ENCODE measurements at regions not wholly inside any gene's neighbourhood (a gene's known extent, or its start where the extent isn't known, plus 50 kb on each side); places are given as distances from the start of the nearest gene placed in this dataset.

DNA sequence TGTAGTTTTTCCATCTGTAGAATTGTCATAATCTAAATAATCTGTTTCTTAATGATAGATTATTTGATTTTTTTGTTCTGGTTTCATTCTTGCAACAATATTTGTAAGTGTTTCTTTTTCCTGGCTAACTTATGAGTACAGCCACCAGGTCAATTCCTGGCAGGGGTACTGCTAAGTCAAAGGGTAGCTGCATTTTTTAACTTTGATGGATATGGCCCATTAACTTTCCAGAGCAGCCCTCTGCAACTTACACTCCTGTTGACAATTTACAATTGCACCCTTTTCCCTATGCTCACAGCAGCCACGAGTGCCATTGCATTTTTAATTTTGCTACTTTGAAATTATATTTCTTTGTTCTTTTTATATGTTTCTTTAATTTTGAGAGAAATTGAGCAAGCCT lies 209.3 kb upstream of the CST7 start:
- no peak for DNase-seq

DNA sequence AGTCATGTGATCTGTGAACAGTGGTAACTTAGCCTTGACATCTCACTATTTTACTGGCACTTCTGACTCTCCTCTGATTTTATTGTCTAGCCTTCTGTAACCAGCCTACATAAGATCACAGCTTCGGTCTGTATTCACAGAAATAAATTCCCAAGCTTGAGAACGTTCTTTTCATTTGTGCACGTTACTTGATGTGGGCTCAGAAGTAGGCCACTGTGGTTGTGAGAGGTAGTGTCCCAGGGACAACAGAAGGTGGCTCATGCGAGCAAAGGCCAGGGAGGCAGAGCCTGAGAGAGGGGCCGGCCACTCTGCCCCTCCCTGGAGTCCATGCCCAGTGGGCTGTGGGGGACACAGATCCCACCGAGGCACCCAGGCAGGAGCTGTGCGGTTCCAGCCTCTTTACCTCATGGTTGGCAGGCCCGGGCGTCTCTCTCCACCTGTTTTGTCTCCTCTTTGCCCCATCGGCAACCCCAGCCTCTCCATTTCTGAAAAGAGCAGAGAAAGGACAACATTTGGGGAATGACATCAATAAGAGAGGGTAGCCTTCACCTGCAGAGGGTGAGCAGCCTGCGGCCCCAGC lies 207.5 kb upstream of the CST7 start:
- no peak for DNase-seq

DNA sequence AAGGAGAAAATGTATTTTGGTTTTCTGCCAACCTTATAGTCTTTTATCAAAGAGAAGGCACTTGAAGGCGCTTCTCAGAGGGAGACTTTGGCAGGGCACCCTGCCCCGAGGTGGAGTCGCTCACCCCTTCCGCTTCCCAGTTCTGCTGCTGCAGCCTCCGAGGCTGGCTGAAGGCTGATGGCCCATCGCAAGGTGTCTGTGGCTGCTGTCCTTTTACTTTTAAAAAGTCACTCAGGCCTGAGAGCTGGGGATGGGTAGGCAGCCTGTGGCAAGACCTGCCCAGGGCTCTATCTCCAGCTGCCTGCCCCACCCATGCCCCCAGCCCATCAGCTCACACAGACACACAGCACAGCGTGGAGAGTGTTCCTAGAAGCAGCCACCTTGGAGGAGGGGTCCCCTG lies 206.6 kb upstream of the CST7 start:
- no peak for DNase-seq

DNA sequence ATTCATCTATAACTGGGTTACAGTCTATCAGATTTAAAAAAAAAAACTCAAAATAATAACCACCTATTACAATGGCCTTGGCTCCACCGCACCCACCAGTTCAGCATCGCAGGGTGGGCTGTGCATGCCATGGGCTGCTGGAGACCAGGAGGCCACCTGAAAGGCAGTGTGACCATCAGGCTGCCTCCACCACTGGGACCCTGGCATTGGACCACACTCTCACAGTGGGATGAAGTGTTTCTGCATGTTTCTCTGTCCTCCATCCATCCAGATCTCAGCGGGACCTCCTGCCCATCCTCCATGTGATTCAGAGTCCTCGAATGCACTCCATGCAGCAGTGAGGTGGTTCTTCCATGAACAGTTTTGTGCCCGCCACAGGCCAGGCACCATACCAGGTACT lies 206.1 kb upstream of the CST7 start:
- DNase-seq: no peak

DNA sequence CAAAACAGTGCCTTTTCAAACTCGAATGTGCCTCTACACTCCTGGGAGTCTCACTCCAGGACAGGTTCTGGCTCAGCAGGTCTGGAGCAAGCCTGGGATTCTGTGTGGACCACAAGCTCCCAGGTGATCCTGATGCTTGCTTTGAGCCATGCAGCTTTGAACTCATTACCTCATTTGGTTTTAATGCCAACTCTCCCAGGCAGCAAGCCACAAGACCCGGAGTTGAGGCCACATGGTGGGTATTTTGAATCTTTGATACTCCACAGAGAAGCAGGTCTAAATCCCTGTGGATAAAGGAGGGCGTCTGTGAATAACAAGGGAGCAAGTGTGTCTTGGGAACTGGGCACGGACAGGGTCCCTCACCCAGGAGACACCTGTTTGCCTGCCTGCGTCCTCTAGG lies 205.4 kb upstream of the CST7 start:
- no peak for DNase-seq

DNA sequence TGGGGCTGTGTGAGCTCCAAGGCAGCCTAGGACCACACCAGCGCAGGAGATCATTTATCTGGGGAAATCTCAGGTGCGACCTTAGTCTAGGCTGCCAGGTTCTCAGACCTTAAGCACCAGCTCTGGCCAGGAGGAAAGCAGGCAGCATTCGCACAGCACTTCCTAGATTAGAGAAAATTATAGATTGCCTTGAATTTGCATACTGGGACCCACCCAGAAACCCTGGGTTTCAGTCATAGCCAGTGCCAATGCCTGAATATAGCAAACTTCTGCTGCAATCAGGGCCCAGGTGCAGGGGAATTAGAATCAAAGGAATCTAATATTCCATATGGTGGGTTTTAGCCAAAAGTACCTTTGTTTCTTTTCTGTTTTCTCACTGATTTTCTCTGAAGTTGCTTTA lies 204.3 kb upstream of the CST7 start:
- DNase-seq: no peak

DNA sequence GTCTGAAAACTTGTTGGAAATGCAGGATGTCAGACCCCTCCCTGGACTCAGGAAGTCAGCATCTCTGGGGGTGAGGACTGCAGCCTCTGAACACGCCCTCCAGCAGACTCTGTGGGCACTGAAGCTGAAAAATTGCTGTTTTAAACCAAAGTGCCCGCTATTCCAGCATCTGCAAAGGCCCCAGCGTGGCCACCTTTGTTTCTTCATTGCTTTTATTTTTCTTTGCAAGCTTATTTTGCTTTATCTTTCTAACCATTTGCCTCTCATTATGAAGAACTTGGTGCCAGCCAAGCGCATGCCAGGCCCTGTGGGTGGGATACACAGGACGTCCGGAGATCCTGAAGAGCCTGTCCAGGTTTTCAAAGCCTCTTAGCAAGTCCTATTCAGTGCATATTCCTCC lies 203.9 kb upstream of the CST7 start:
- no peak for DNase-seq

DNA sequence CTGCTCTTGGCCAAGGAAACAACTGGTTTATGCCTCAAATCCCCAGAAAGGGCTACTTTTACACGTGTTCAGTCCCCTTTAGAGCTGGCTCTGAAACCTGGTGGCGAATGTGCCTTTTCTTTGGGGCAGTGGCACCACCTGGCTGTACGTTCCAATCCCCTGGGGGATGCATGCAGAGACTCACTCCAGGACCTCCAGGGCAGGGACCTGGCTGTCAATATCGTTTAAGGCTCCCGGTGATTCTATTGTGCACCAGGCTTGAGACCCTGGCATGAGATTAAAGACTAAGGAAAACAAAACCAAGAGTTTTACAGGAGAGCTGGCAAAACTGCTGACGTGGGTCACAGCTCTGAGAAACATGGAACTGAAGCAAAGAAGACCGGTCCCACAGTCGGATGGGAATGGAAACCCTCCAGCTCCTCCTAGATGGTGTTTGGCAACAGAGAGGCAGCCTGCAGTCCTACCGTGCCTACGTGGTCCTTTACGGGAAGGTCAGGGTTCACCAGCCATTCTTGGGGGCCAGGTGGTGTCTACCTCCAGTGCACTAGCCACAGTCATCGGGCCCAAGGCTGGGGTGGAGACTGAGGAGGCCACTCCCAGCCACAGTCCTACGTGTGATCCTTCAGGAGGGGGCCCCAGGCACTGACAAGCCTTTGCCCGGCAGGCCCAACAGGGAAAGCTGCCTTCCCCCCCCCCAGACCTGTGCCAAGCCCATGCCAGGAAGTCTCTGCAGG lies 203.3 kb upstream of the CST7 start:
- DNase-seq: no peak

DNA sequence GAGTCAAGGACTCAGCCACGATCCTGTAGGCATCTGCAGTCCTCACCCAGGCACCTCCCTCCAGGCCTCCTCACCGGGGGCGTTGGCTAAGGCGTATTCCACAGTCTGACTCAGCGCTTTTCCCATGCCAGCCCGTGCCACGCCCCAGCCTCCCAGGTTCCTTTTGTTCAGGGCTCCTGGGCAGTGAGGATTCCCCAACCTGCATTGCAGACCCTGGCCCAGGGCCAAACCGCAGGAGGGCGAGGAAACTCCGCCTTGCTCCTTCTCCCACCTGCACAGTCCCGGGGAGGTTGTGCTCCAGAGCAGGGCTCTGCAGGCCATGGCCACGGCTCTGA lies 202.8 kb upstream of the CST7 start:
- no peak for DNase-seq

DNA sequence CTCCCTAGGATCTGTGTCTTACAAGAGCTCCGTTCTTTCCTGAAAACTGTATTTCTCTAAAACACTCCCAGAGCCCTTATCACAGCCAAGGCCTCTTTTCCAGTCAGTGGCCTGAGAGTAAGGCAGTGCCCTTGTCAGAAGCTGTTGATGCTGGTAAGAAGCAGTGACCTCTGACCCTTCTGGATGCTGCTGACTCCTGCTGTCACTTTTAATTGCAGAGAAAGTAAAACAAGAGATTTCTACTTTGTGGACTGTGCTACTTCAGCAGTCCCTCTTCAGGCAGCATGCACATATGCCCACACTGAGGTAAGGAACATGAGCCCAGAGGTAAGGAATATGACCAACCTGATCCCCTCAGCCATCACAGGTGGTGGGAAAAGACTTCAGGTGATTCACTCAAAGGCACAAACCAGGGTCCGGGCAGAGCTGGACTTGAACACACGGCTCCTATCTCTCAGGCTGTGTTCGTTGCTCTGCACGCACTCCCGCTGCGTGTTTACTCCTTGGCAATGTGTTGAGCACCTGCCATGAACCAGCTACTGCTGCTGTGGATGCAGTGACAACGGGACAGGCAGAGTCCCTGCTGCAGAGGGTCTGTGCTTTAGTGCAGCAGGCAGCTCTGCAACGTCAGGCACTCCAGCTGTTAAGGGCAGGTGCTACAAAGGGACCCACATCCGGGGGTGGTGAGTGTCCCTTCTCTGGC lies 201.9 kb upstream of the CST7 start:
- DNase-seq: no peak

DNA sequence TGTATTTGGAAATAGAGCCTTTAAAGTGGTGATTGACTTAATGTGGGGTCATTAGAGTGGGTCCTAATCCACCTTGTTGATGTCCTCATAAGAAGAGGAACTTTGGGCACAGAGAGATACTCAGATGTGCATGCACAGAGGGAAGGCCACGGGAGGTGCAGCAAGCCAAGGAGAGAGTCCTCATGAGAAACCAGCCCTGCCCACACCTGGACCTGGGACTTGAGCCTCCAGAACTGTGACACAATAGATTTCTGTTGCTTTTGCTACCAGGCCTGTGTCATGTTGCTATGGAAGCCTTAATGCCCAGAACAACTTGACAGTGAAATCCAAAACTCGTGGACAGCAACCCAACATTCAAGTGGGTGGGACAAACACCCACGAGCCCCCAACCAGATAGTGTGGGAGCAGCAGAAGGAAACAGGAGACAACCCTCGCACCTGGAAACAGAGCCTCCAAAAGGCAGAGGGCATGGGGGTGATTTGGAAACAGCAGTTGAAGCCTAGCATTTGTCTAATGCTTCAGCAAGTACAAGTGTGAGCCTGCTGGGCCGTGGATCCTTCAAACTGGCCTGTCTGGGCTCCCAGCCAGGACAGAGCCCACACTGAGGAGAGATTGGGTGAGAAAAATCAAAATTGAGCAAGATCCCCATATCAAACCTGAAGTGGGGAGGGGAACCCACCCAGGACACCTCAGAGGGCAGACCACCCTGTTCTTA lies 201.0 kb upstream of the CST7 start:
- no peak for DNase-seq

DNA sequence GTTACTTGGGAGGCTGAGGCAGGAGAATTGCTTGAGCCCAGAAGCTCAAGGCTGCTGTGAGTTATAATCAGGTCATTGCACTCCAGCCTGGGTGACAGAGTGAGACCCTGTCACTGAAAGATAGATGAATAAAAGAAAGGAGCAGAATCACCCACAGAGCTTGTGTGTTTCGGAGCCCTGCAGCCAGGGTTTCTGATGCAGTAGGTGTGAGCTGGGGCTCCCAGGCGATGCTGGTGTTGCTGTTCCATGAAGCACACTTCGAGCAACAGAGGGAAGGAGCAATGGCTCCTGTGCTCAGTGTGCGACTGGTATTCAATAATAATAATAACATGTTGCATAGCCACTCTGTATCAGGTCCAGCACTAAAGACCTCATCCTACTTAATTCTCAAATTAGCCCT lies 197.5 kb upstream of the CST7 start:
- DNase-seq: no peak

DNA sequence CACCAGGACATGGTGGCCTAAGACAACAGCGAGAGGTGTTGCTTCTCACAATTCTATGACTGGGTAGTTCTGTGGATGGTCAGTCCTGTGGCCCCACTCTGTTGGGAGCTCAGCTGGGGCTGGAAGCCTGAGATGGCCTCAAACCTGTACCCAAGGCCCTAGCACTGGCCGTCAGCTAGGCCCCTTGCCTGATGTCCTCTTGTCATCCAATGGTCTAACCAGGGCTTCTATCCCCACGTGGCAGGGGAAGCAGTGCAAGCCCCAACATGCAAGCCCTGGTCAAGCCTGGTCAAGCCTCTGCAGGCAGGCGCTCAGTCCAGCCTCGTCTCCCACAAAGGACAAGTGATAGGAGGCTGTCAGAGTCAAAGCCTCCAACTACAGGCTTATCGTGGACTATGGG lies 196.5 kb upstream of the CST7 start:
- DNase-seq: no peak

DNA sequence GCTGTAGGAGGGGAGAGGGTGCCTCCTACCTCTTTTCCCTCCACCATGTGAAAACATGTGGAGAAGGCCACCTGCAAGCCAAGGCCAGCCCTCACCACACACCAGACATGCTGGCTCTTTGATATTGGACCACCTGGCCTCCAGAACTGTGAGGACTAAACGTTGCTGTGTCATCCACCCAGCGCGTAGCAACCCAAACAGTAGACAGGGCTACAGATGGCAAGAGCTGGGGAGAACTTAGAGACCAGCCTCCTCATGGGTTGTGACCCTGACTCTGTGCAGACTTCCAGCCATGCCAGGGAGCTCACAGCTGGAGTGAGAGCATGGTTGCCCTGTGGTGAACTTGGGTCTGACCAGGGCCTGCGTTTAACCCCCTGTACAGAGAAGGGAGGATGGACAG lies 195.9 kb upstream of the CST7 start:
- no peak for DNase-seq

DNA sequence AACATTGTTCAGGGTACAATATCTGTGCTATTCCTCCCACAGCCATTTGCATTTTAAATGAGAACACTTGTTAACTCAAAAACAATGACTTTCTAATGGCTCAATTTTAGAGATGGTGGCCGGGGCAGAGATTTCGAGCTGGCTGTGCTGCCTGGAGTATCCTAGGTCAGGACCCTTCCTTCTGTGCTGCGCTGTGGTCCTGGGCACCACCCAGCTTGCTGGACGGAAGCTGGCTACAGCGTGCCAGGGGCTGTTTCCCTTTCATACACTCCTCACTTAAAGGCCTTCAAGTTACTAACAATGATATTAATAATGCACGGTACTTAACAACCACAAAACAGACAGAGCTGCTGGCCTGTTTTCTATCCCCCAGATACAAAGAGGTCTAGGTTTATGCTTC lies 194.4 kb upstream of the CST7 start:
- DNase-seq: no peak

DNA sequence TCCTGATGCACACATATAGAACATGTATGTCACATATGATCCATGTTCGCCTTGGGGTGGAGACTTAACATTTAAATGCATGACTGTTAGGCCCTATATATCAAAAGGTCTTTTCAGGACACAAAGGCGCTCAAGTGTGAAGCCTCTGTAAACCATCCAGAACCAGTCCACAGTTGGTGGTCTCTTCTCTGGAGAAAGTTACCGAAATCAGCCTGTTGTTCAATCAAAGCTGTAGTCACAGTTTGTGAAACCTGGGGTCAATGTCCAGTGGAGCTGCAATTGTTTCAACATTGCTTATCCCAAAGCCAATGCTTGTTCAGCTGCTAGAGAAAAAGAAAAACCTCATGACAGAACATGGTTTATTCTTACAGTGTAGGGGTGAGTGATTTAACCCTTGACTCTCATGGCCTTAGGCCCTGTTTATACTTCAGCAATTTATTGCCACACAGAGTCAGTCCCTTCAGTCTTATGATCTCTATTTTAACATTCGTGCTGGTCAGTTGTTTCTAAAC lies 193.6 kb upstream of the CST7 start:
- DNase-seq: no peak

DNA sequence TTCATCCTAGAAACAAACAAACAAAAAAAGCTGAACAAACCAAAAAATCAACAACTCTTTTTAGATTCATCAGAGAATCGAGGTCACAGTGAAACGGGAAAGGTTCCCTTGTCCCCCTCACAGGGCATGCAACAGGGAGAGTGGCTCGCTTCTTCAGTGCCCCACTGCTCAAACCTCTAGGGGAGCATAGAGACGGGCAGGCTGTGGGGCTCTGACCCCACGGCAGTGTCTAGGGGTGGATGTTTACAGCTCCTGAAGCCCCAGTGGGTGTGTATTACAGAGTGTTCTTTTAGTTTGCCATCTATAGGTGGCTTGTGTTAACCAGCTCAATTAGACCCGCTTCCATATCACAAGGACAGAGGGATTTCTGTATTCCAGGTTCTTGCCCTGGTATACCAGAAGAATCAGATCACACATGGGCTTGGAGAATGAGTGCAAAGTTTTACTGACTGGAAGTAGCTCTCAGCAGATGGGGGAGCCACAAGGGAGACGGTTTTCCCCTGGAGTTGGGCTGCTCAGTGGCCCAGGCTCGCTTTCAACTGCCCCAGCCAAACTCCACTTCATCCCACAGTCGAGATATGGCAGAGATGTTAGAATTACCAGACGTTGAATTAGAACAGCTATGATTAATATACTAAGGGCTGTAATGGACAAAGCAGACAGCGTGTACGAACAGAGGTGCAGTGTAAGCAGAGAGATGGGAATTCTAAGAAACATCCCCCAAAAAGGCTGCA lies 192.6 kb upstream of the CST7 start:
- DNase-seq: no peak

DNA sequence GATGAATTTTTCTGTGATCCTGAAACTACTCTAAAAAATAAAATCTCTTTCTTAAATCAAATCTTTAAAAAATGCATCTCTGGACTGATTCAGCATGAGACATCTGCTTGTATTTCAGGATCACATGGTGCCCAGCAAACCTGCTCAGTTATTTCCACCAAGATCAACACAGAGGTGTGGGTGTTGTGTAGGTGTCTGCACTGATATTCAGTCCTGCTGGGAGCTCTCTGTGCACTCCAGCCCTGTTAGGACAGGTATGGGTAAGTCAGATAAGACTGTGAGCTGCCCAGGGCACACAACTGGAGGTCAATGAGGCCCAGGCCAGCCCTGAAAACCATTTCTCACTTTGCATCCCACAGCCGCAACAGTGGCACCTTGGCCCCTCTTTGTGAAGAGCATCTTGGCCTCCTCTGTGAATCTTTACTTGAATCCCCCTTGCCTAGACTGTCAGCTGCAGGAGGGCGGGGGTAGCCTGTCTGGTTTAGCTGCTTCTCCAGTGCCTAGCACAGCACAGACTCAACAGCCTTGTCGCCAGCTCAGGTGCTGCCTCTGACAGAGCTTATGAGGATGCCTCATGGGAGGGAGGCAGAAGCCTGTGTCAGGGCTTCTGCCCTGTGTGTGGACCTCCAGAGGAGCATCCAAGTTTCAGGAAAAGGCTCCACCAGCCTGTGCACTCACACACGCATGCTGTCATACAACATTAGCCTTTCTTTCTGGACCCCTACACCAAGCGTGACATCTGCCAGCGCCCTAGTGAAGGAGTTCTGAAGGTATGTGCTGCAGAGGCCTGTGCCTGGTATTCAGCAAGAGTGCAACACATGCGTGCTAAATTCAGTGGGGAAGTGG lies 187.6 kb upstream of the CST7 start:
- DNase-seq: no peak

DNA sequence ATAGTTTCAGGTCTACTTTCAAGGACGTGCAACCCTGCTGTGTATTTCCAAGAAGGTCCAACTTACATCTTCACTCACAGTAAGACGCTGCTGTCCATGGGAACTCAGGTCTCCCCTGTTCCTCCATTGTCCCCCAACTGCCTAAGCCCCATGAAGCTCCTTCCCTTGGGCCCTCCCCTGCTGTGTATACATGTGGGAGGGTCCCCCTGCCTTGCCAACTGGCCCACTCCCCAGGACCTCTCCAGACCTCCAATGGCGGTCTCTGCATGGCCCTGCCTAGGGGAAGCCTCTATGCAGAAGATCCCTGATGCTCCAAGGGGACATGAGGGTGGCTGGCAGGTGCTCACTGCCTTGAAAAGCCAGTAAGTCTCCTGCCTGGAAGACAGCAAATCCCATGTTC lies 186.7 kb upstream of the CST7 start:
- DNase-seq: no peak

DNA sequence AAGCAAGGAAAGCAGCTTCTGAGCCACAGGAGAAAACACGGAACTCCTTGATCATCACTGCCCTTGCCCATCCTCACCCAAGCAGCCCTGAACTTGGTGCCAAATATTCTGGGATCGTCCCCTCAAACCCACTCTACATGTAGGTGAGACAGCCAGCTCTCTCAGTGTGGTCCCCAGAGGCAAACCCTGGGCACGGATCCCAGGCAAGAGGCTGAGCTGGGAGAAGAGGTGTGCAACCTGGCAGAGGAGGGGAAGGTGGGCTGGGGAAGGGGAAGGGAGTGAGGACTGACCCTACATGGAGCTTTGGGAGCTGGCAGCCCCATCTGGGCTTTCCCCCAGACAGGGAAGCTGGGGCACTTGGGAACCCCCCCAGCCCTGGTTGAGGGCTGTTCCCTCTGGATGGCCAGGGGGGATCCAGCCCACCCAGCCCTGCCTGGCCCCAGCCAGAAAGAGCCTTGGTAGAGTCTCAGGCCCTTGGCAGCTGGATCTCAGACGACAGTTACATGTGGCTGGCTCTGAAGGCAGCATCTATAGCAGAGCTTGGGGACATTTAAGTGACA lies 186.2 kb upstream of the CST7 start:
- DNase-seq: no peak

DNA sequence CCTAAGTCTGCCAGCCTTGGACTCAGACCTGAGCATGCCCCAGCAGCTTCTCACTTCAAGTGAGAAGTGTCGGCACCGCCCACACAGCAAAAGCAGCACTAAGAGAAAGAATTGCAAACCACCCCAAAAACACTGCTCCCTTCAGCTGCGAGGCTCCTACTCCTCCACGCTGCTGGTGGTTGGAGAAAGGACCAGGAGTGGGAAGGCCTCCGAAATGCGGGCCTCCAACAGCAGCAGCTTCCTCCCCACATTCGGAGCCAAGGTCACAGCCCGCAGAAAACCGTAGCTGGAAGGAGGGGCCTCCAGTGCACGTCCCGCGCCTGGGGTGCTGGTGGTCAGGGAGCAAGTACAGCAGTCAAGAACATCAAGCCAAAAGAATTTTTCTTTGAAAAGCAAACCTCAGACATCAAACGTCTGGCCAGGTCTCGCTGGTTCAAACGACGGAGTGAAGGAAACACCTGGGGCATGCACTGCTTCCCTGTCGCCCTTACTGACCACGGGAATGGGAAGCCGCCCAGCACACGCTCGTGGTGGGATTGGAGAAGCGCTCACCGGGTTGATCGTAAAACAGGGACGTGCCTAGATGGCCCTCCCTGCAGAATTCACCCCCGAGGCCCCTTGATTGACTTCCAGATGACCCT lies 185.6 kb upstream of the CST7 start:
- no peak for DNase-seq

All from fibroblast of upper back skin (primary cell).